HUES64 (cell line): ENCODE measurements at regions not wholly inside any gene's neighbourhood (a gene's known extent, or its start where the extent isn't known, plus 50 kb on each side); places are given as distances from the start of the nearest gene placed in this dataset.
"Not testable (repeated sequence)": the region's sequence is repeated elsewhere in the genome, so short reads cannot be mapped to it uniquely, and the experiment has no call there.

Experiments
- H3K27ac ChIP-seq: 2 replicates; pipeline ENCODE4 v1.7.0; 2013; ENCODE audit warnings: low read depth, low read length, inconsistent platforms
- H3K27me3 ChIP-seq: 2 replicates; pipeline ENCODE4 v1.6.1; 2013; ENCODE audit warnings: mild to moderate bottlenecking, low read length; ENCODE audit not compliant: insufficient read depth
- H3K36me3 ChIP-seq: 2 replicates; pipeline ENCODE4 v1.6.1; 2013; ENCODE audit warnings: mild to moderate bottlenecking, low read length; ENCODE audit not compliant: insufficient read depth
- H3K4me1 ChIP-seq: 2 replicates; pipeline ENCODE4 v1.6.1; 2013; ENCODE audit warnings: mild to moderate bottlenecking, low read length, moderate library complexity; ENCODE audit not compliant: insufficient read depth
- H3K4me3 ChIP-seq: 2 replicates; pipeline ENCODE4 v1.5.1; 2013; ENCODE audit warnings: mild to moderate bottlenecking, low read length, moderate library complexity
- H3K9ac ChIP-seq: 2 replicates; pipeline ENCODE4 v1.6.1; 2013; ENCODE audit warnings: mild to moderate bottlenecking, low read depth, low read length
- H3K9me3 ChIP-seq: 2 replicates; pipeline ENCODE4 v1.6.1; 2013; ENCODE audit warnings: low read depth, low read length; ENCODE audit not compliant: insufficient read depth
- WGBS: fragments of 150-250, 120-280 bp; methylation state at CpG from one replicate; pipeline ENCODE4 v1.1.7; 2013; ENCODE audit warnings: missing lambda C conversion rate; 5-methylcytosine and 5-hydroxymethylcytosine counted together

- Histone ChIP-seq H3K4me1 (no peaks in the 10 kb centered on the region), H3K36me3 (no peaks in the 10 kb centered on the region), H3K4me3 (no peak overlapping the region), H3K9ac (no peak overlapping the region), H3K27me3 (no peaks in the 10 kb centered on the region), H3K9me3 (no peaks in the 10 kb centered on the region), H3K27ac (no peak overlapping the region)
- 96% methylated on average over 5 of the region's 5 CpGs for WGBS
These were observed 330.3 kb downstream of the CBLL2 start for GRCh38 chrX:22603060-22603459.

GRCh38 chrX:22609452-22609851 is 336.7 kb downstream of the CBLL2 start:
- H3K36me3 ChIP-seq, H3K4me1 ChIP-seq, H3K9me3 ChIP-seq, H3K27me3 ChIP-seq, H3K9ac ChIP-seq, H3K4me3 ChIP-seq, H3K27ac ChIP-seq: not testable (repeated sequence)
- 94% methylated on average over 15 of the region's 15 CpGs for WGBS

- no peak overlapping the region for H3K9ac ChIP-seq
- H3K9me3 ChIP-seq = no peaks in the 10 kb centered on the region
- no peak overlapping the region for H3K27ac ChIP-seq
- no peaks in the 10 kb centered on the region for H3K4me1 ChIP-seq
- no peaks in the 10 kb centered on the region for H3K27me3 ChIP-seq
- no peaks in the 10 kb centered on the region for H3K36me3 ChIP-seq
- H3K4me3 ChIP-seq = no peak overlapping the region
- 100% methylated on average over 1 of the region's 2 CpGs for WGBS
These were observed 344.2 kb downstream of the CBLL2 start for GRCh38 chrX:22616867-22617266.

GRCh38 chrX:22627576-22627975 is 354.9 kb downstream of the CBLL2 start:
- Histone ChIP-seq H3K4me3 (no peak overlapping the region), H3K9ac (no peak overlapping the region), H3K36me3 (no peaks in the 10 kb centered on the region), H3K27me3 (no peaks in the 10 kb centered on the region), H3K4me1 (no peaks in the 10 kb centered on the region), H3K27ac (no peak overlapping the region), H3K9me3 (no peaks in the 10 kb centered on the region)
- 94% methylated on average over 2 of the region's 3 CpGs for WGBS

GRCh38 chrX:22628275-22628674 is 355.6 kb downstream of the CBLL2 start:
- no peak overlapping the region for H3K9ac ChIP-seq
- no peak overlapping the region for H3K27ac ChIP-seq
- no peaks in the 10 kb centered on the region for H3K27me3 ChIP-seq
- no peaks in the 10 kb centered on the region for H3K4me1 ChIP-seq
- H3K4me3 ChIP-seq = no peak overlapping the region
- WGBS = 85% methylated on average over 2 of the region's 2 CpGs
- H3K36me3 ChIP-seq = no peaks in the 10 kb centered on the region
- no peaks in the 10 kb centered on the region for H3K9me3 ChIP-seq

- H3K27me3 ChIP-seq = no peaks in the 10 kb centered on the region
- 96% methylated on average over 2 of the region's 2 CpGs for WGBS
- H3K4me1 ChIP-seq = no peaks in the 10 kb centered on the region
- H3K36me3 ChIP-seq = no peaks in the 10 kb centered on the region
- no peak overlapping the region for H3K27ac ChIP-seq
- no peaks in the 10 kb centered on the region for H3K9me3 ChIP-seq
- no peak overlapping the region for H3K4me3 ChIP-seq
- no peak overlapping the region for H3K9ac ChIP-seq
These were observed 356.5 kb downstream of the CBLL2 start for GRCh38 chrX:22629105-22629725.

- Histone ChIP-seq H3K4me3 (no peak overlapping the region), H3K36me3 (no peaks in the 10 kb centered on the region), H3K27me3 (no peaks in the 10 kb centered on the region), H3K9ac (no peak overlapping the region), H3K27ac (no peak overlapping the region), H3K9me3 (no peaks in the 10 kb centered on the region), H3K4me1 (no peaks in the 10 kb centered on the region)
- 80% methylated on average over 4 of the region's 4 CpGs for WGBS
These were observed 361.4 kb downstream of the CBLL2 start for GRCh38 chrX:22634083-22634482.

GRCh38 chrX:22634751-22635150 is 362.0 kb downstream of the CBLL2 start:
- no CpG with 5 or more reads among the region's 1 CpG for WGBS
- Histone ChIP-seq H3K27me3 (no peaks in the 10 kb centered on the region), H3K4me3 (no peak overlapping the region), H3K9ac (no peak overlapping the region), H3K36me3 (no peaks in the 10 kb centered on the region), H3K4me1 (no peaks in the 10 kb centered on the region), H3K9me3 (no peaks in the 10 kb centered on the region), H3K27ac (no peak overlapping the region)

- H3K9me3 ChIP-seq = no peaks in the 10 kb centered on the region
- H3K27me3 ChIP-seq = no peaks in the 10 kb centered on the region
- 89% methylated on average over 6 of the region's 6 CpGs for WGBS
- no peaks in the 10 kb centered on the region for H3K4me1 ChIP-seq
- H3K27ac ChIP-seq = no peak overlapping the region
- H3K36me3 ChIP-seq = no peaks in the 10 kb centered on the region
- no peak overlapping the region for H3K9ac ChIP-seq
- no peak overlapping the region for H3K4me3 ChIP-seq
These were observed 351.5 kb upstream of the DDX53 start for GRCh38 chrX:22648281-22648680.

- H3K27me3 ChIP-seq = no peaks in the 10 kb centered on the region
- no peaks in the 10 kb centered on the region for H3K36me3 ChIP-seq
- no peak overlapping the region for H3K9ac ChIP-seq
- WGBS = 93% methylated on average over 4 of the region's 5 CpGs
- no peaks in the 10 kb centered on the region for H3K4me1 ChIP-seq
- H3K27ac ChIP-seq = no peak overlapping the region
- H3K4me3 ChIP-seq = no peak overlapping the region
- H3K9me3 ChIP-seq = no peaks in the 10 kb centered on the region
These were observed 349.1 kb upstream of the DDX53 start for GRCh38 chrX:22650691-22651090.

GRCh38 chrX:22652596-22652995 is 347.2 kb upstream of the DDX53 start:
- no peaks in the 10 kb centered on the region for H3K27me3 ChIP-seq
- 44% methylated on average over 6 of the region's 6 CpGs for WGBS
- H3K4me3 ChIP-seq = no peak overlapping the region; the same call in 1 of the 2 replicates
- no peaks in the 10 kb centered on the region for H3K4me1 ChIP-seq
- no peak overlapping the region for H3K9ac ChIP-seq
- H3K9me3 ChIP-seq = no peaks in the 10 kb centered on the region
- H3K36me3 ChIP-seq = no peaks in the 10 kb centered on the region
- H3K27ac ChIP-seq = no peak overlapping the region

- H3K27me3 ChIP-seq = no peaks in the 10 kb centered on the region
- no peaks in the 10 kb centered on the region for H3K36me3 ChIP-seq
- no peak overlapping the region for H3K27ac ChIP-seq
- no peak overlapping the region for H3K9ac ChIP-seq
- no peak overlapping the region for H3K4me3 ChIP-seq
- H3K4me1 ChIP-seq = no peaks in the 10 kb centered on the region
- no peaks in the 10 kb centered on the region for H3K9me3 ChIP-seq
- 89% methylated on average over 1 of the region's 2 CpGs for whole genome bisulfite sequencing
These were observed 339.0 kb upstream of the DDX53 start for GRCh38 chrX:22660756-22661155.
